Right lobe of liver (tissue), 4 donors: ENCODE measurements at regions not wholly inside any gene's neighbourhood (a gene's known extent, or its start where the extent isn't known, plus 50 kb on each side); places are given as distances from the start of the nearest gene placed in this dataset.

Experiments
- POLR2A ChIP-seq: fragments of 450-650 bp; IDR thresholded peaks from one replicate; pipeline ENCODE4 v1.6.1; 2017; ENCODE audit warnings: antibody characterized with exemption, mild to moderate bottlenecking
- TF ChIP-seq, protein P1 (sequence below), 4 donors: fragments of 200-600 bp in 3 of 4; fragments of 450-650 bp in 1 of 4; IDR thresholded peaks; one replicate each; pipeline versions ENCODE4 v1.5.1 to v1.8.0; 2016 to 2022; ENCODE audit warnings: antibody characterized with exemption in 4 of 4, mild to moderate bottlenecking in 2 of 4
- donor health status: DM: no; HTN: no; CAD: no.
- donor health status: DM: no; HTN: no; CAD: no.
- donor health status: DM: no; HTN: yes; CAD: no.

DNA sequence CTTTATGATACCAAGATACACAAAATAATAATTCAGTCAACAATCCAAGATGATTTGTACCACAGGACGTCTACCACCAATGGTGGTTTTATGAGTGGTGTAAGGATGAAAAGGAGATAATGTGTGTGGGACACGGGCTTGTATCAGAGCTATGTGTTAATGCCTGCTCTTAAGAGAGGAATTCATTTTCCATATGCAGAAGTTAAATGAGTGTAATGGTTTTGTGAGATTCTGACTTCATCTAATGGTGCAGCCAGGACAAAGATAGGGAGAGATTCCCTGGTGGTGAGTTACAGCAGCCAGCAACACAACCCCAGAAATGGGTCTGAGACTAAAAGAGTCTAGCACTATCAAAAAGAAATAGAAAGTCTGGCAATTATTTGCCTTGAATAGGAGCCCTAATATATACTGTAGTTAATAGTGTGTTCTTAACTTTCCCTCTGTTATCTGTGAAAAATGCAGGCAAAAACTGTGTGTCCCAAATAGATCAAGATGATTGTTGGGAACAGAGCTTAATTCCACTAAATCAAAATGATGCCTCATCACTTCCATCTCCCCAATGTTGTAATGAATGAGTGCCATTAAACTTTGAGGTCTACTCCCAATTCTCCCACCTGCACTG, 455.0 kb upstream of the TCF4 start:
- TF ChIP-seq POLR2A, result no peak
- TF ChIP-seq, protein P1, sequence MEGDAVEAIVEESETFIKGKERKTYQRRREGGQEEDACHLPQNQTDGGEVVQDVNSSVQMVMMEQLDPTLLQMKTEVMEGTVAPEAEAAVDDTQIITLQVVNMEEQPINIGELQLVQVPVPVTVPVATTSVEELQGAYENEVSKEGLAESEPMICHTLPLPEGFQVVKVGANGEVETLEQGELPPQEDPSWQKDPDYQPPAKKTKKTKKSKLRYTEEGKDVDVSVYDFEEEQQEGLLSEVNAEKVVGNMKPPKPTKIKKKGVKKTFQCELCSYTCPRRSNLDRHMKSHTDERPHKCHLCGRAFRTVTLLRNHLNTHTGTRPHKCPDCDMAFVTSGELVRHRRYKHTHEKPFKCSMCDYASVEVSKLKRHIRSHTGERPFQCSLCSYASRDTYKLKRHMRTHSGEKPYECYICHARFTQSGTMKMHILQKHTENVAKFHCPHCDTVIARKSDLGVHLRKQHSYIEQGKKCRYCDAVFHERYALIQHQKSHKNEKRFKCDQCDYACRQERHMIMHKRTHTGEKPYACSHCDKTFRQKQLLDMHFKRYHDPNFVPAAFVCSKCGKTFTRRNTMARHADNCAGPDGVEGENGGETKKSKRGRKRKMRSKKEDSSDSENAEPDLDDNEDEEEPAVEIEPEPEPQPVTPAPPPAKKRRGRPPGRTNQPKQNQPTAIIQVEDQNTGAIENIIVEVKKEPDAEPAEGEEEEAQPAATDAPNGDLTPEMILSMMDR (IDR thresholded peaks at IDR 0.05), result no peak
